ENCODE measurements at regions not wholly inside any gene's neighbourhood (a gene's known extent, or its start where the extent isn't known, plus 50 kb on each side); places are given as distances from the start of the nearest gene placed in this dataset.

GRCh38 chr21:28227881-28228635 lies 764.6 kb downstream of the LTN1 start:
- Histone ChIP-seq H3K9me3 (no peaks in the 10 kb centered on the region), H3K36me3 (no peaks in the 10 kb centered on the region), H3K4me3 (no peak overlapping the region), H3K4me1 (peaks cover 0 to 31% (median 8%) of the 10 kb centered on the region in 4 donors), H3K27me3 (no peaks in the 10 kb centered on the region), H3K27ac (no peak overlapping the region)
- intact Hi-C loops (cut with DNase I; ENCODE audit: low total_unique reads), result no loop called here
- DNase-seq, result no peak
- TF ChIP-seq POLR2AphosphoS5 (IDR thresholded peaks at IDR 0.05) (no peak), CTCF (IDR thresholded peaks at IDR 0.05) (no peak), EP300 (IDR thresholded peaks at IDR 0.05) (no peak), POLR2A (IDR thresholded peaks at IDR 0.05) (no peak)
- WGBS, 5 donors, result 69 to 84% (median 82%) methylated on average over 4 of the region's 4 CpGs

- WGBS, 5 donors, result 35 to 63% (median 49%) methylated on average over 2 of the region's 2 CpGs
- TF ChIP-seq CTCF (IDR thresholded peaks at IDR 0.05) (no peak), POLR2AphosphoS5 (IDR thresholded peaks at IDR 0.05) (no peak), POLR2A (IDR thresholded peaks at IDR 0.05) (no peak), EP300 (IDR thresholded peaks at IDR 0.05) (no peak)
Measured at GRCh38 chr21:28226563-28226962, 766.1 kb downstream of the LTN1 start.

GRCh38 chr21:28224191-28224726 lies 768.4 kb downstream of the LTN1 start:
- TF ChIP-seq CTCF (IDR thresholded peaks at IDR 0.05) (no peak), EP300 (IDR thresholded peaks at IDR 0.05) (no peak), POLR2AphosphoS5 (IDR thresholded peaks at IDR 0.05) (no peak), POLR2A (IDR thresholded peaks at IDR 0.05) (no peak)
- WGBS, 5 donors, result 63 to 78% (median 67%) methylated on average over 6 of the region's 6 CpGs
- H3K27ac ChIP-seq, result no peak overlapping the region
- peaks cover 0 to 19% (median 7%) of the 10 kb centered on the region in 4 donors for H3K4me1 ChIP-seq
- no peaks in the 10 kb centered on the region for H3K36me3 ChIP-seq
- no peak for DNase-seq
- H3K4me3 ChIP-seq, result no peak overlapping the region
- H3K27me3 ChIP-seq, result no peaks in the 10 kb centered on the region
- no peaks in the 10 kb centered on the region for H3K9me3 ChIP-seq
- intact Hi-C loops (cut with DNase I; ENCODE audit: low total_unique reads), result no loop called here

More at GRCh38 chr21:28226563-28226962, 766.1 kb downstream of the LTN1 start:
- peaks cover 0 to 31% (median 8%) of the 10 kb centered on the region in 4 donors for H3K4me1 ChIP-seq
- H3K9me3 ChIP-seq, result no peaks in the 10 kb centered on the region
- no peak for DNase-seq
- H3K27me3 ChIP-seq, result no peaks in the 10 kb centered on the region
- intact Hi-C loops (cut with DNase I; ENCODE audit: low total_unique reads), result no loop called here
- no peak overlapping the region for H3K27ac ChIP-seq
- H3K4me3 ChIP-seq, result no peak overlapping the region
- H3K36me3 ChIP-seq, result no peaks in the 10 kb centered on the region

GRCh38 chr21:28221984-28222383 lies 770.7 kb downstream of the LTN1 start:
- TF ChIP-seq POLR2AphosphoS5 (IDR thresholded peaks at IDR 0.05) (no peak), EP300 (IDR thresholded peaks at IDR 0.05) (no peak), CTCF (IDR thresholded peaks at IDR 0.05) (no peak), POLR2A (IDR thresholded peaks at IDR 0.05) (no peak)
- intact Hi-C loops (cut with DNase I; ENCODE audit: low total_unique reads), result no loop called here
- no peak for DNase-seq
- H3K27me3 ChIP-seq, result no peaks in the 10 kb centered on the region
- no peak overlapping the region for H3K4me3 ChIP-seq
- no peaks in the 10 kb centered on the region for H3K36me3 ChIP-seq
- H3K4me1 ChIP-seq, result peaks cover 0 to 8% (median 0%) of the 10 kb centered on the region in 4 donors
- H3K27ac ChIP-seq, result peak overlapping the region in 2 of 5 donors; percentile 22 to 31
- no peaks in the 10 kb centered on the region for H3K9me3 ChIP-seq
- 39 to 59% (median 49%) methylated on average over 1 of the region's 1 CpG for WGBS, 5 donors
